HepG2 (cell line): ENCODE measurements at regions not wholly inside any gene's neighbourhood (a gene's known extent, or its start where the extent isn't known, plus 50 kb on each side); places are given as distances from the start of the nearest gene placed in this dataset.

ENCODE experiments used
- ATAC-seq: fragments of 200-7000 bp; cut with Tn5 transposase; 3 replicates; pipeline ENCODE4 v1.9.1; 2020; ENCODE audit warnings: mild to moderate bottlenecking, moderate library complexity
- BruUV-seq: library from RNA; stranded (reverse); fragments of 400-500 nt; replicated peaks from 2 replicates; lab custom pipeline; 2021; lab: Mats Ljungman, UMichigan
- CTCF ChIA-PET: fragments of 300-600 bp; formaldehyde crosslinking; extraction: SDS; loops from one replicate; lab custom pipeline; 2021; ENCODE audit warnings: low total read pairs, inconsistent platforms, low intra/inter-chr PET ratio; lab: Yijun Ruan, JAX
- POLR2A ChIA-PET: fragments of 350-600 bp; sonication (Branson Sonifier 250); formaldehyde crosslinking; loops from one replicate; lab custom pipeline; 2020; ENCODE audit warnings: antibody characterized with exemption, inconsistent platforms; lab: Yijun Ruan, JAX
- DNase-seq: peaks from one replicate; pipeline ENCODE4 v3.0.0-alpha.2; 2015; ENCODE audit warnings: low spot score
- FAIRE-seq: peaks from 3 replicates; lab custom pipeline; 2011; peaks lifted over from hg19 to GRCh38; lab: Jason Lieb, UNC
- H2AFZ ChIP-seq: one replicate; pipeline ENCODE4 v1.6.1; 2011; ENCODE audit warnings: low read length, inconsistent platforms
- H3K27ac ChIP-seq: fragments of 300-600 bp; 3 replicates; pipeline ENCODE4 v1.8.0; 2011; ENCODE audit warnings: mixed run types, mild to moderate bottlenecking, mixed read lengths, low read length, inconsistent platforms; ENCODE audit not compliant: insufficient read depth; ENCODE audit errors: extremely low read length
- H3K27me3 ChIP-seq, 2 experiments: fragments of 200-600 bp in 1 of 2; 2 replicates in 1 of 2; 3 replicates in 1 of 2; pipeline versions ENCODE4 v1.6.0 to v1.8.0; 2011; ENCODE audit warnings: low read length in 2 of 2, mild to moderate bottlenecking in 2 of 2, moderate library complexity in 2 of 2, inconsistent platforms in 1 of 2; ENCODE audit not compliant: insufficient read depth in 2 of 2, control insufficient read depth in 1 of 2
- H3K36me3 ChIP-seq, 2 experiments: fragments of 200-600 bp in 1 of 2; replicated peaks in 1 of 2; 2 replicates in 1 of 2; 3 replicates in 1 of 2; pipeline versions ENCODE4 v1.5.1 to v1.8.0; 2011; ENCODE audit warnings: low read length in 2 of 2, inconsistent platforms in 1 of 2; ENCODE audit not compliant: insufficient read depth in 2 of 2, control insufficient read depth in 1 of 2
- H3K4me1 ChIP-seq: 2 replicates; pipeline ENCODE4 v1.5.1; 2012; ENCODE audit warnings: low read length, inconsistent platforms; ENCODE audit not compliant: insufficient read depth
- H3K4me2 ChIP-seq: 2 replicates; pipeline ENCODE4 v1.6.0; 2011; ENCODE audit warnings: low read depth, low read length, inconsistent platforms
- H3K4me3 ChIP-seq, 3 experiments: fragments of 200-600 bp in 1 of 3; sonication (generic), shearing (Covaris generic) in 1 of 3; replicated peaks in 1 of 3; 2 replicates each; pipeline ENCODE4 v1.5.1; 2011 to 2016; ENCODE audit warnings: low read length in 3 of 3, inconsistent platforms in 2 of 3, low read depth in 2 of 3, mild to moderate bottlenecking in 2 of 3, control low read depth in 1 of 3, mixed read lengths in 1 of 3; ENCODE audit not compliant: insufficient read depth in 1 of 3
- H3K79me2 ChIP-seq: one replicate; pipeline ENCODE4 v1.6.1; 2011; ENCODE audit warnings: low read length, inconsistent platforms; ENCODE audit not compliant: insufficient read depth
- H3K9ac ChIP-seq: 2 replicates; pipeline ENCODE4 v1.6.0; 2011; ENCODE audit warnings: mild to moderate bottlenecking, low read depth, low read length, inconsistent platforms; ENCODE audit not compliant: insufficient read depth
- H3K9me3 ChIP-seq: 2 replicates; pipeline ENCODE4 v1.5.1; 2012; ENCODE audit warnings: mild to moderate bottlenecking, low read length
- H4K20me1 ChIP-seq: 2 replicates; pipeline ENCODE4 v1.6.0; 2011; ENCODE audit warnings: inconsistent platforms, mild to moderate bottlenecking, low read length, moderate library complexity; ENCODE audit not compliant: insufficient read depth
- CSRNP1 ChIP-seq: sonication (generic); formaldehyde crosslinking; IDR thresholded peaks from 2 replicates; pipeline ENCODE4 v1.8.1; 2023; ENCODE audit warnings: mild to moderate bottlenecking, missing genetic modification reagents
- FOXJ3 ChIP-seq: sonication (generic); formaldehyde crosslinking; IDR thresholded peaks from 2 replicates; pipeline ENCODE4 v1.4.0; 2020; ENCODE audit warnings: missing genetic modification reagents, mild to moderate bottlenecking, borderline replicate concordance
- HMGXB3 ChIP-seq: sonication (generic); formaldehyde crosslinking; IDR thresholded peaks from 2 replicates; pipeline ENCODE4 v1.4.0; 2020; ENCODE audit warnings: missing genetic modification reagents, borderline replicate concordance
- HOXA7 ChIP-seq: sonication (generic); formaldehyde crosslinking; IDR thresholded peaks from 2 replicates; pipeline ENCODE4 v1.8.1; 2022; ENCODE audit warnings: mild to moderate bottlenecking, missing genetic modification reagents, moderate library complexity
- RERE ChIP-seq: IDR thresholded peaks from 2 replicates; pipeline ENCODE4 v1.6.1; 2016; ENCODE audit warnings: low read depth, missing genetic modification reagents, missing compliant biosample characterization
- THAP11 ChIP-seq: IDR thresholded peaks from 2 replicates; pipeline ENCODE4 v1.6.1; 2016; ENCODE audit warnings: missing biosample characterization, missing genetic modification reagents
- ZNF639 ChIP-seq: conservative IDR thresholded peaks from 2 replicates; pipeline ENCODE4 v1.6.1; 2018; ENCODE audit warnings: missing genetic modification reagents
- ZNF816 ChIP-seq: sonication (generic); formaldehyde crosslinking; IDR thresholded peaks from 2 replicates; pipeline ENCODE4 v1.8.0; 2022; ENCODE audit warnings: missing genetic modification reagents, mild to moderate bottlenecking, borderline replicate concordance
- ZSCAN20 ChIP-seq: sonication (generic); formaldehyde crosslinking; IDR thresholded peaks from 2 replicates; pipeline ENCODE4 v1.4.0; 2020; ENCODE audit warnings: missing genetic modification reagents, mild to moderate bottlenecking, borderline replicate concordance
- WGBS: methylation state at CpG from one replicate; pipeline ENCODE4 v1.1.6; 2017; ENCODE audit warnings: low lambda C conversion rate; 5-methylcytosine and 5-hydroxymethylcytosine counted together
- in situ Hi-C: cut with HindIII; loops from 2 replicates; pipeline ENCODE4 v1.10.0; 2017; ENCODE audit warnings: low pct_unique_long_range_greater_than_20kb; ENCODE audit not compliant: extremely low pct_ligation_motif_present
- intact Hi-C: fragments of 100-400 bp; cut with micrococcal nuclease; formaldehyde crosslinking; loops from one replicate; pipeline ENCODE4 v1.10.0; 2022; ENCODE audit not compliant: unreplicated experiment

GRCh38 chr10:25678666-25679065 lies 255.4 kb upstream of the MYO3A start:
- in situ Hi-C loops, result no loop called here
- intact Hi-C loops, result no loop called here
- DNase-seq (no peak), FAIRE-seq (no peak), ATAC-seq (no peak)
- Histone ChIP-seq H3K4me3 (no peak overlapping the region), H3K4me1 (no peaks in the 10 kb centered on the region), H2AFZ (no peak overlapping the region), H3K36me3 (no peaks in the 10 kb centered on the region), H3K9ac (no peak overlapping the region), H3K27ac (no peak overlapping the region), H3K27me3 (no peaks in the 10 kb centered on the region), H3K4me2 (no peak overlapping the region), H3K79me2 (no peaks in the 10 kb centered on the region), H3K9me3 (no peaks in the 10 kb centered on the region), H4K20me1 (no peaks in the 10 kb centered on the region)
- ChIA-PET POLR2A (no interaction called here), CTCF (no interaction called here)
- no TSS peak for BruUV-seq
- WGBS, result 0% methylated on average over 2 of the region's 2 CpGs
- TF ChIP-seq RERE (CRISPR knock-in tag) (no peak), HOXA7 (CRISPR knock-in tag) (no peak), ZNF816 (CRISPR knock-in tag) (no peak), ZSCAN20 (CRISPR knock-in tag) (no peak), THAP11 (CRISPR knock-in tag) (no peak), HMGXB3 (CRISPR knock-in tag) (no peak), ZNF639 (CRISPR knock-in tag) (no peak), CSRNP1 (CRISPR knock-in tag) (no peak), FOXJ3 (CRISPR knock-in tag) (no peak)
